ENCODE measurements at regions not wholly inside any gene's neighbourhood (a gene's known extent, or its start where the extent isn't known, plus 50 kb on each side); places are given as distances from the start of the nearest gene placed in this dataset.

DNA sequence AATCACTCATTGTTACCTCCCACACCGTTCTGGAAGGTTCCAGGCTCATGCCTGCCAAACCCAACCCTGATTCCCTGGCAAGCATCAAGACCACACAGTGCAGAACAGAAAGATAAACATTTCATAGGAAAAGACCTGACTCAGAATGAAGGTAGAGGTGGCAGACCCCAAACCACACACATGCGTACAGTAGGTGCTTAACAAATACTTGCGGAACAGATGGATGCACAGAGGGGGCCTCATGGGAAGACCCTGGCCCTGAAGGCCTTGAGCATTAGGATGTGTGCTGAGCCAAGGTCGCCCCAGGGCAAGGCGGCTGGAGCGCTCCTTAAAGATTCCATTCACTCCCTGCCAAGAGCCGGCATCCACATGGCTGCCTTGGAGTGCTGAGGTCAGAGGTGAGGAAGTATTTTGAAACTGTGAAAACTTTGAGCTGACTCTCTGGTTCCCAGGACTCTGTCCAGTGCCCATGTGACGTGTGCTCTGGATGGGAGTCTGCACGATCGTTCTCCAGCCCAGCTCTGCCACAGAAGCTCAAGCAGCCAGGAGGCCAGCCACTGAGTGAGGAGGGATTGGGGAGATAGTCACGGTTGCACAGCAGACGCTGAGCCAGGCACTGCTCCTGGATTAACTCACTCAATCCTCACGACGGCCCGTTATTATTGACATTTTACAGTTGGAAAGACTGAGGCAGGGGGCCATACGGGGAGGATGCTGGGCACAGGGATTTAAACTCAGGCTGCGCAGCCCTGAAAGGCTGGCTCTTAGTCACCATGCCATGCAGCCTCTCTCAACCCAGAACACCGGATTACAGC is 65.5 kb upstream of the AFDN start:
- peaks cover 9% of the 10 kb centered on the region for H3K27me3 Mint-ChIP-seq (ENCODE audit: insufficient read depth, low read depth, poor library complexity)
- DNase-seq (ENCODE audit: low spot score) = no peak

More for the DNA sequence above, 65.5 kb upstream of the AFDN start:
- H3K27me3 ChIP-seq (ENCODE audit: insufficient read depth) = no peaks in the 10 kb centered on the region
- H3K36me3 ChIP-seq (ENCODE audit: insufficient read depth) = no peaks in the 10 kb centered on the region
- no peaks in the 10 kb centered on the region for H4K20me1 ChIP-seq (replicated peaks; ENCODE audit: insufficient read depth)
- no peaks in the 10 kb centered on the region for H3K9me3 Mint-ChIP-seq
- no peak overlapping the region for H3K27ac ChIP-seq (ENCODE audit: low read depth)
- no peaks in the 10 kb centered on the region for H3K36me3 Mint-ChIP-seq (ENCODE audit: low read depth)
- no peak overlapping the region for H3K27ac Mint-ChIP-seq
- no peak overlapping the region for H3K4me2 ChIP-seq
- TF ChIP-seq, protein P1, sequence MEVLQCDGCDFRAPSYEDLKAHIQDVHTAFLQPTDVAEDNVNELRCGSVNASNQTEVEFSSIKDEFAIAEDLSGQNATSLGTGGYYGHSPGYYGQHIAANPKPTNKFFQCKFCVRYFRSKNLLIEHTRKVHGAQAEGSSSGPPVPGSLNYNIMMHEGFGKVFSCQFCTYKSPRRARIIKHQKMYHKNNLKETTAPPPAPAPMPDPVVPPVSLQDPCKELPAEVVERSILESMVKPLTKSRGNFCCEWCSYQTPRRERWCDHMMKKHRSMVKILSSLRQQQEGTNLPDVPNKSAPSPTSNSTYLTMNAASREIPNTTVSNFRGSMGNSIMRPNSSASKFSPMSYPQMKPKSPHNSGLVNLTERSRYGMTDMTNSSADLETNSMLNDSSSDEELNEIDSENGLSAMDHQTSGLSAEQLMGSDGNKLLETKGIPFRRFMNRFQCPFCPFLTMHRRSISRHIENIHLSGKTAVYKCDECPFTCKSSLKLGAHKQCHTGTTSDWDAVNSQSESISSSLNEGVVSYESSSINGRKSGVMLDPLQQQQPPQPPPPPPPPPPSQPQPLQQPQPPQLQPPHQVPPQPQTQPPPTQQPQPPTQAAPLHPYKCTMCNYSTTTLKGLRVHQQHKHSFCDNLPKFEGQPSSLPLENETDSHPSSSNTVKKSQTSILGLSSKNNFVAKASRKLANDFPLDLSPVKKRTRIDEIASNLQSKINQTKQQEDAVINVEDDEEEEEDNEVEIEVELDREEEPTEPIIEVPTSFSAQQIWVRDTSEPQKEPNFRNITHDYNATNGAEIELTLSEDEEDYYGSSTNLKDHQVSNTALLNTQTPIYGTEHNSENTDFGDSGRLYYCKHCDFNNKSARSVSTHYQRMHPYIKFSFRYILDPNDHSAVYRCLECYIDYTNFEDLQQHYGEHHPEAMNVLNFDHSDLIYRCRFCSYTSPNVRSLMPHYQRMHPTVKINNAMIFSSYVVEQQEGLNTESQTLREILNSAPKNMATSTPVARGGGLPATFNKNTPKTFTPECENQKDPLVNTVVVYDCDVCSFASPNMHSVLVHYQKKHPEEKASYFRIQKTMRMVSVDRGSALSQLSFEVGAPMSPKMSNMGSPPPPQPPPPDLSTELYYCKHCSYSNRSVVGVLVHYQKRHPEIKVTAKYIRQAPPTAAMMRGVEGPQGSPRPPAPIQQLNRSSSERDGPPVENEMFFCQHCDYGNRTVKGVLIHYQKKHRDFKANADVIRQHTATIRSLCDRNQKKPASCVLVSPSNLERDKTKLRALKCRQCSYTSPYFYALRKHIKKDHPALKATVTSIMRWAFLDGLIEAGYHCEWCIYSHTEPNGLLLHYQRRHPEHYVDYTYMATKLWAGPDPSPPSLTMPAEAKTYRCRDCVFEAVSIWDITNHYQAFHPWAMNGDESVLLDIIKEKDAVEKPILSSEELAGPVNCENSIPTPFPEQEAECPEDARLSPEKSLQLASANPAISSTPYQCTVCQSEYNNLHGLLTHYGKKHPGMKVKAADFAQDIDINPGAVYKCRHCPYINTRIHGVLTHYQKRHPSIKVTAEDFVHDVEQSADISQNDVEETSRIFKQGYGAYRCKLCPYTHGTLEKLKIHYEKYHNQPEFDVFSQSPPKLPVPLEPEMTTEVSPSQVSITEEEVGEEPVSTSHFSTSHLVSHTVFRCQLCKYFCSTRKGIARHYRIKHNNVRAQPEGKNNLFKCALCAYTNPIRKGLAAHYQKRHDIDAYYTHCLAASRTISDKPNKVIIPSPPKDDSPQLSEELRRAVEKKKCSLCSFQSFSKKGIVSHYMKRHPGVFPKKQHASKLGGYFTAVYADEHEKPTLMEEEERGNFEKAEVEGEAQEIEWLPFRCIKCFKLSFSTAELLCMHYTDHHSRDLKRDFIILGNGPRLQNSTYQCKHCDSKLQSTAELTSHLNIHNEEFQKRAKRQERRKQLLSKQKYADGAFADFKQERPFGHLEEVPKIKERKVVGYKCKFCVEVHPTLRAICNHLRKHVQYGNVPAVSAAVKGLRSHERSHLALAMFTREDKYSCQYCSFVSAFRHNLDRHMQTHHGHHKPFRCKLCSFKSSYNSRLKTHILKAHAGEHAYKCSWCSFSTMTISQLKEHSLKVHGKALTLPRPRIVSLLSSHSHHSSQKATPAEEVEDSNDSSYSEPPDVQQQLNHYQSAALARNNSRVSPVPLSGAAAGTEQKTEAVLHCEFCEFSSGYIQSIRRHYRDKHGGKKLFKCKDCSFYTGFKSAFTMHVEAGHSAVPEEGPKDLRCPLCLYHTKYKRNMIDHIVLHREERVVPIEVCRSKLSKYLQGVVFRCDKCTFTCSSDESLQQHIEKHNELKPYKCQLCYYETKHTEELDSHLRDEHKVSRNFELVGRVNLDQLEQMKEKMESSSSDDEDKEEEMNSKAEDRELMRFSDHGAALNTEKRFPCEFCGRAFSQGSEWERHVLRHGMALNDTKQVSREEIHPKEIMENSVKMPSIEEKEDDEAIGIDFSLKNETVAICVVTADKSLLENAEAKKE (CRISPR knock-in tag; IDR thresholded peaks at IDR 0.05) = no peak
- TF ChIP-seq, protein P2, sequence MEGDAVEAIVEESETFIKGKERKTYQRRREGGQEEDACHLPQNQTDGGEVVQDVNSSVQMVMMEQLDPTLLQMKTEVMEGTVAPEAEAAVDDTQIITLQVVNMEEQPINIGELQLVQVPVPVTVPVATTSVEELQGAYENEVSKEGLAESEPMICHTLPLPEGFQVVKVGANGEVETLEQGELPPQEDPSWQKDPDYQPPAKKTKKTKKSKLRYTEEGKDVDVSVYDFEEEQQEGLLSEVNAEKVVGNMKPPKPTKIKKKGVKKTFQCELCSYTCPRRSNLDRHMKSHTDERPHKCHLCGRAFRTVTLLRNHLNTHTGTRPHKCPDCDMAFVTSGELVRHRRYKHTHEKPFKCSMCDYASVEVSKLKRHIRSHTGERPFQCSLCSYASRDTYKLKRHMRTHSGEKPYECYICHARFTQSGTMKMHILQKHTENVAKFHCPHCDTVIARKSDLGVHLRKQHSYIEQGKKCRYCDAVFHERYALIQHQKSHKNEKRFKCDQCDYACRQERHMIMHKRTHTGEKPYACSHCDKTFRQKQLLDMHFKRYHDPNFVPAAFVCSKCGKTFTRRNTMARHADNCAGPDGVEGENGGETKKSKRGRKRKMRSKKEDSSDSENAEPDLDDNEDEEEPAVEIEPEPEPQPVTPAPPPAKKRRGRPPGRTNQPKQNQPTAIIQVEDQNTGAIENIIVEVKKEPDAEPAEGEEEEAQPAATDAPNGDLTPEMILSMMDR (conservative IDR thresholded peaks at IDR 0.05; ENCODE audit: low read depth in 2 of 2) = no peak
- TF ChIP-seq STAT1 (IDR thresholded peaks at IDR 0.05; ENCODE audit: unreplicated experiment) (no peak), CREB1 (CRISPR knock-in tag; IDR thresholded peaks at IDR 0.05; ENCODE audit: low read depth) (no peak)
- TF ChIP-seq, protein P3, sequence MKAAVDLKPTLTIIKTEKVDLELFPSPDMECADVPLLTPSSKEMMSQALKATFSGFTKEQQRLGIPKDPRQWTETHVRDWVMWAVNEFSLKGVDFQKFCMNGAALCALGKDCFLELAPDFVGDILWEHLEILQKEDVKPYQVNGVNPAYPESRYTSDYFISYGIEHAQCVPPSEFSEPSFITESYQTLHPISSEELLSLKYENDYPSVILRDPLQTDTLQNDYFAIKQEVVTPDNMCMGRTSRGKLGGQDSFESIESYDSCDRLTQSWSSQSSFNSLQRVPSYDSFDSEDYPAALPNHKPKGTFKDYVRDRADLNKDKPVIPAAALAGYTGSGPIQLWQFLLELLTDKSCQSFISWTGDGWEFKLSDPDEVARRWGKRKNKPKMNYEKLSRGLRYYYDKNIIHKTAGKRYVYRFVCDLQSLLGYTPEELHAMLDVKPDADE (IDR thresholded peaks at IDR 0.05) = no peak
- H3K9me2 ChIP-seq (ENCODE audit: insufficient read depth) = no peaks in the 10 kb centered on the region
- H3K4me1 Mint-ChIP-seq = peaks cover 2% of the 10 kb centered on the region; the same call in 1 of the 3 replicates
- H3K4me1 ChIP-seq (ENCODE audit: insufficient read depth) = no peaks in the 10 kb centered on the region
- ATAC-seq = no peak
- no peak overlapping the region for H3K4me3 Mint-ChIP-seq
- H3K79me2 ChIP-seq (replicated peaks; ENCODE audit: insufficient read depth) = no peaks in the 10 kb centered on the region
- no peak overlapping the region for H2AFZ ChIP-seq
- H3F3A ChIP-seq (replicated peaks; ENCODE audit: low read depth) = no peaks in the 10 kb centered on the region
- H3K4me3 ChIP-seq = no peak overlapping the region
